ENCODE measurements at regions not wholly inside any gene's neighbourhood (a gene's known extent, or its start where the extent isn't known, plus 50 kb on each side); places are given as distances from the start of the nearest gene placed in this dataset.
A peak's percentile ranks its signal among the peaks of the same experiment; 100 is the strongest.

DNA sequence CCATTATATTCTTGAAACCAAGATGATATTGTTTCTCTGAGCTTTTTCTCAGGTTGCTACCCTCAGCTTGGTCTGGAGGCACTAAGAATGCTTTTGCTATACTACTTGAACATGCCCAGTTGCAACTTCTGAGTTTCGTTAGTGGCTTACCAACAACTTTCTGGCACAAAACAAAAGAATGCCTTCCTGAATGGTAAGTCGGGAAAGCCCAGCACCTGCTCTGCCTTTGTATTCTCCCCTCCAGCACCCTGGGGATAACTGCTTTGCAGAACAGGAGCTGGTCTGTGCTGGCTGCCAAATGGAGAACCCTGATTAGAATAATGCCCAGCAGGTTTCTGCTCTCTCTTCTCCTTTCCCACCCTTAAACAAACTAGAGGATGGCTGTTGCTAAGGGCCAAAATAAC lies 149.3 kb downstream of the TGFB2 start:
- TF ChIP-seq CTCF (conservative IDR thresholded peaks at IDR 0.05; ENCODE audit: control insufficient read depth, insufficient read depth, low read depth, low read length): no peak
- no peak for DNase-seq (ENCODE audit: low read depth)
- no peak overlapping the region for H3K4me3 ChIP-seq (ENCODE audit: control insufficient read depth, low read depth, low read length)

DNA sequence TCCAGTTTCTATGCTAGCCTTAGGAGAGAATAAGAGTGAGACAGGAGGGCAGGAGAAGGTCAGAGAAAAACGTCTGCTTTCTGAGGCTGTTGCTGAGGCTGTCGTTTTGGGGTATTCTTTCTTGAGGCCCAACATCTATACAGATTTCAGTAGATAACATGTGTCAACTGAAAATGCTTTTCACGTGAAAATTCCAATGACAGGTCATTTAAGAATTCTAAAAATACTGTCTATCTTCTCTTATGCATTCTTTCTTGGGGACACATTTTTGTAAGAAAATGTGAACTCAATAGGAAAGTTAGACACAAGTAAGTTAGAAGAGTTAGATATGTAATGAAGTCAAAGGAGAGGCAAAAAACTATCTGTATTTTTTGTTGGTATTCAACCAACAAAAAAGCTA lies 150.8 kb downstream of the TGFB2 start:
- no peak overlapping the region for H3K4me3 ChIP-seq (ENCODE audit: control insufficient read depth, low read depth, low read length)
- TF ChIP-seq CTCF (conservative IDR thresholded peaks at IDR 0.05; ENCODE audit: control insufficient read depth, insufficient read depth, low read depth, low read length): no peak
- DNase-seq (ENCODE audit: low read depth): no peak

DNA sequence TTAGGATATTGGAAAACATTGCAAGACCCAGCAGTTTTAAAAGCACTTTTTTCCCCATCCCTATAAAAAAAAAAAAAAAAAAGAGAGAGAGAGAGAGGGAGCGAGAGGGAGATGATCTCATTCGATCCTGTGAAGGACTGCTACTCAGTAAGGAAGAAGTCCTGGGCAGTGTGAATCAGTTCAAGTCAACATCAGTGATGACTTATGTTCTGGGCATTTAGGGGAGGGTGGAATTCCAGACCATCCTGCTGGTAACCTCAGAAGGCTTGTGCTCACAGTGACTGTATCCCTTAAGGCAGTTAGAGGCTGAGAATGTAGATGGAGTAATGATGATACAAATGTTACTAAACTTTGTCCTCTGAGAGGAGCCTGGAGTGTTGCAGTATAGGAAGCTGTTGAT lies 151.4 kb downstream of the TGFB2 start:
- peak; percentile 100 for DNase-seq (ENCODE audit: low read depth)
- H3K4me3 ChIP-seq (ENCODE audit: control insufficient read depth, low read depth, low read length): no peak overlapping the region
- TF ChIP-seq CTCF (conservative IDR thresholded peaks at IDR 0.05; ENCODE audit: control insufficient read depth, insufficient read depth, low read depth, low read length): no peak

DNA sequence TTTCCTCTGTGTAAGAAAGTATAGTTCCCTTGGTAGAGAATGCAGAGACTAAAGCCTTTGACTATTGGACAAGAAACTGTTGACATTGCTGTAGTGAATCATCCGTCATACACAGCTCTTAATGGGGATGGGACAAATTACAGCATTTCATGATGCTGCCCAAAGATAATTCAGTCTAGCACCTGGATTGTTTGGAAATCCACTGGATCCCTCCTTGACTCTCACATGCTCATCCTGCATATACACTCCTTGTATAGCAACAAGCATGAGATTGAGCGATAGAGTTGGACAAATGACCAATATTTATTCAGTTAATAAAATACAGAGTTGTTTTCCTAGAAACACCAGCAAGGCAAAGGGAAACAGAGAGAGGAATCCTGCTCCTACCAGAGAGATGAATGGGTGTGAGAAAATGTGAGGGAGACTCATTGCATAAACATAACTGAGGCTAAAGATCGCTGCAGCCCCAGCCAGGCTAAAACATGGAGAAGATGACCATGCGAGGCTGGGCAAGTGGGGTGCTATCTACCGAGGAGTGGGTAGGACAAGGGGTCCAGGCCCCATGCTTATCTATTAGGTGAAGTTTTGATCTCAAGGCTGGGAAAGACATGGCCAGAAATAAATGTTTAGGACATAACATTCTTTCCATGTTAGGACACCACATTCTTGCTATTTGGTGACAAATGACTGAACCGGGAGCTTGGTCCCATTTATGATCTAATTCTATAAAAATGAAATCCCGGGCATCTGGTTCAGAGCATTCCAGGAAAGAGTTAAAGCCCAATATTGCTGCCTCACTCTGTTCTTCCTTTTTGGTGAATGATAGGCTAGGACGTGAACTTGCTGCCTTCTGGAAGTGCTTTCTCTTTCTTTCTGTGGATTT lies 153.2 kb downstream of the TGFB2 start:
- peak overlapping the region; percentile 9 for H3K4me3 ChIP-seq (ENCODE audit: control insufficient read depth, low read depth, low read length)
- peak; percentile 66 for DNase-seq (ENCODE audit: low read depth)

DNA sequence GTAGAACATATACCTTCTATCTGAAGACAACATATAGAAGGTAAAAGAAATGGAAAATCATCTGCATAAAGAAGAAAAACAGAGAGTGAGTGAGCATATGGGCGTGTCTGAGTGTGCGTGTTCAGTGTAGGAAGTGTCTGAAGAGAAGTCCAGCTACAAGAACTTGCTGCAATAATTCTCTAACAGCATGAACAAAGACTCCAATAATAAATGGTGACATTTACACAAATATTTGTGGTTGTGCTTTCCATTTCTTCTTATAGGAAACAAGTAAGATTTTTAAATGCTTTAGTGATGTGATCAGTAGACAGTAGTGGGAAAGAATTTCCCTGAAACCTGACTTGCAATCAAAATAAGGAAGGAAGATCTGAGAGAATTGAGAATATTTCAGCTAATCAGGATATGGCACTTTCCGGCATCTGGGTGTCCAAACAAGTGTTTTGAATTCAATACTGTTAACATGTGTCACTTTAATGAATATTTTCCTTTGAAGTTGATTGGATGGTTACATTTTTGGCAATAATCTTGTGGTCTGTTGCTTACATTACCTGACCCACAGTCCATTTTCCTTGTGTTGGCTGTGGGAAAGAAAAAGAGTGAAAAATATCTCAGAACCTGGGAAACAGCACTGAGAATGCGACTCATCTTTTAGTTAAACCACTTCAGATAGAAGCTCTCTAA lies 154.0 kb downstream of the TGFB2 start:
- H3K4me3 ChIP-seq (ENCODE audit: control insufficient read depth, low read depth, low read length): peak overlapping the region; percentile 9
- TF ChIP-seq CTCF (conservative IDR thresholded peaks at IDR 0.05; ENCODE audit: control insufficient read depth, insufficient read depth, low read depth, low read length): no peak
- peak; percentile 73 for DNase-seq (ENCODE audit: low read depth)

More for the DNA sequence above, 153.2 kb downstream of the TGFB2 start:
- TF ChIP-seq CTCF (conservative IDR thresholded peaks at IDR 0.05; ENCODE audit: control insufficient read depth, insufficient read depth, low read depth, low read length): no peak

DNA sequence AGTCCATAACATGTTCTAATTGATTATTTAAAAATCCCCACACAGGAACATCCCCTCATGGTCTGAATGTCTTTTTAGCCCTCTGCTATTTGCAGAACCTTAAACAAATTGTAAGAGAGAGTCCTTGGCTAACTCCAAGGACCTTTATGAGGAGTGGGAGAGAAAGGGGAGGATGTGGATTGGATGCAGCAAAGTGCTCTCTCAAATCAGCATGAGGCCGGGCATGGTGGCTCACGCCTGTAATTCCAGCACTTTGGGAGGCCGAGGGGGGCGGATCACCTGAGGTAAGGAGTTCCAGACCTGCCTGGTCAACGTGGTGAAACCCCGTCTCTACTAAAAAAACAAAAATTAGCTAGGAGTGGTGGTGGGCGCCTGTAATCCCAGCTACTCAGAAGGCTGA lies 154.8 kb downstream of the TGFB2 start:
- TF ChIP-seq CTCF (conservative IDR thresholded peaks at IDR 0.05; ENCODE audit: control insufficient read depth, insufficient read depth, low read depth, low read length): no peak
- DNase-seq (ENCODE audit: low read depth): no peak
- no peak overlapping the region for H3K4me3 ChIP-seq (ENCODE audit: control insufficient read depth, low read depth, low read length)

Data from fibroblast of mammary gland (primary cell).